HEK293 (cell line): ENCODE measurements at regions not wholly inside any gene's neighbourhood (a gene's known extent, or its start where the extent isn't known, plus 50 kb on each side); places are given as distances from the start of the nearest gene placed in this dataset.
"Not testable (repeated sequence)": the region's sequence is repeated elsewhere in the genome, so short reads cannot be mapped to it uniquely, and the experiment has no call there.

Experiments used
- CTCF ChIA-PET: fragments of 350-600 bp; formaldehyde crosslinking; extraction: SDS; loops from one replicate; lab custom pipeline; 2021; ENCODE audit warnings: antibody characterized with exemption; lab: Yijun Ruan, JAX
- POLR2A ChIA-PET: fragments of 300-600 bp; formaldehyde crosslinking; extraction: SDS; loops from one replicate; lab custom pipeline; 2020; ENCODE audit warnings: antibody characterized with exemption, inconsistent platforms; lab: Yijun Ruan, JAX
- H3K27ac ChIP-seq: fragments of 200-500 bp; sonication (Bioruptor generic); 2 replicates; pipeline ENCODE4 v1.5.1; 2014; ENCODE audit warnings: low read depth, low read length, control low read depth, inconsistent platforms; ENCODE audit errors: extremely low read depth
- H3K36me3 ChIP-seq, 2 experiments: fragments of 200-500 bp in 1 of 2; sonication (Bioruptor generic) in 1 of 2; 1 replicate in 1 of 2; 2 replicates in 1 of 2; pipeline ENCODE4 v1.5.1; 2014 to 2017; ENCODE audit warnings: inconsistent platforms in 2 of 2, low read length in 2 of 2; ENCODE audit not compliant: control insufficient read depth in 2 of 2, insufficient read depth in 1 of 2
- H3K4me1 ChIP-seq: fragments of 200-500 bp; sonication (Bioruptor generic); 2 replicates; pipeline ENCODE4 v1.5.1; 2014; ENCODE audit warnings: mild to moderate bottlenecking, low read length, inconsistent platforms; ENCODE audit not compliant: control insufficient read depth, insufficient read depth
- H3K4me3 ChIP-seq: 2 replicates; pipeline ENCODE4 v1.5.1; 2011; ENCODE audit warnings: low read depth, mild to moderate bottlenecking, control low read depth, low read length, moderate library complexity
- H3K9me3 ChIP-seq: fragments of 200-500 bp; sonication (Bioruptor generic); 2 replicates; pipeline ENCODE4 v1.5.1; 2014; ENCODE audit warnings: low read depth, low read length, inconsistent platforms; ENCODE audit not compliant: control insufficient read depth, insufficient read depth
- HOXD13 ChIP-seq: sonication (generic); formaldehyde crosslinking; IDR thresholded peaks from 2 replicates; pipeline ENCODE4 v1.8.0; 2022; ENCODE audit warnings: missing genetic modification reagents, borderline replicate concordance
- INSM2 ChIP-seq: fragments of 450-650 bp; formaldehyde crosslinking; IDR thresholded peaks from 2 replicates; pipeline ENCODE4 v1.5.1; 2016; ENCODE audit warnings: missing biosample characterization, missing genetic modification characterization
- KLF8 ChIP-seq: fragments of 450-650 bp; formaldehyde crosslinking; IDR thresholded peaks from 2 replicates; pipeline ENCODE4 v1.5.1; 2016; ENCODE audit warnings: missing biosample characterization, missing genetic modification characterization
- KLF9 ChIP-seq: fragments of 450-650 bp; formaldehyde crosslinking; IDR thresholded peaks from 2 replicates; pipeline ENCODE4 v1.5.1; 2016; ENCODE audit warnings: missing biosample characterization, missing genetic modification characterization, low read depth
- SP2 ChIP-seq: fragments of 450-650 bp; formaldehyde crosslinking; IDR thresholded peaks from 2 replicates; pipeline ENCODE4 v1.5.1; 2016; ENCODE audit warnings: missing biosample characterization, missing genetic modification characterization
- WT1 ChIP-seq: fragments of 450-650 bp; formaldehyde crosslinking; IDR thresholded peaks from 2 replicates; pipeline ENCODE4 v1.5.1; 2016; ENCODE audit warnings: missing biosample characterization, missing genetic modification characterization
- ZBTB17 ChIP-seq: fragments of 450-650 bp; formaldehyde crosslinking; IDR thresholded peaks from 2 replicates; pipeline ENCODE4 v1.5.1; 2016; ENCODE audit warnings: missing biosample characterization, missing genetic modification characterization
- ZNF114 ChIP-seq: fragments of 450-650 bp; formaldehyde crosslinking; IDR thresholded peaks from 2 replicates; pipeline ENCODE4 v1.5.0; 2017; ENCODE audit warnings: missing biosample characterization, missing genetic modification characterization
- ZNF132 ChIP-seq: fragments of 450-650 bp; formaldehyde crosslinking; IDR thresholded peaks from 2 replicates; pipeline ENCODE4 v1.5.1; 2017; ENCODE audit warnings: missing biosample characterization, missing genetic modification characterization, borderline replicate concordance
- ZNF157 ChIP-seq: fragments of 450-650 bp; formaldehyde crosslinking; IDR thresholded peaks from 2 replicates; pipeline ENCODE4 v1.5.1; 2016; ENCODE audit warnings: missing biosample characterization, missing genetic modification characterization
- ZNF184 ChIP-seq: fragments of 450-650 bp; IDR thresholded peaks from 2 replicates; pipeline ENCODE4 v1.5.1; 2018; ENCODE audit warnings: missing biosample characterization, mild to moderate bottlenecking, missing genetic modification characterization
- ZNF362 ChIP-seq: fragments of 450-650 bp; formaldehyde crosslinking; IDR thresholded peaks from 2 replicates; pipeline ENCODE4 v1.5.1; 2016; ENCODE audit warnings: missing biosample characterization, missing genetic modification characterization
- ZNF366 ChIP-seq: fragments of 450-650 bp; formaldehyde crosslinking; conservative IDR thresholded peaks from 2 replicates; pipeline ENCODE4 v1.5.1; 2016; ENCODE audit warnings: missing biosample characterization, missing genetic modification characterization
- ZNF423 ChIP-seq: fragments of 450-650 bp; formaldehyde crosslinking; IDR thresholded peaks from 2 replicates; pipeline ENCODE4 v1.5.1; 2016; ENCODE audit warnings: missing biosample characterization, missing genetic modification characterization
- ZNF513 ChIP-seq: fragments of 450-650 bp; IDR thresholded peaks from 2 replicates; pipeline ENCODE4 v1.5.1; 2018; ENCODE audit warnings: missing biosample characterization, missing genetic modification characterization
- ZNF518A ChIP-seq: fragments of 450-650 bp; formaldehyde crosslinking; conservative IDR thresholded peaks from 2 replicates; pipeline ENCODE4 v1.5.1; 2016; ENCODE audit warnings: low read depth, missing biosample characterization, missing genetic modification characterization
- ZNF558 ChIP-seq: fragments of 450-650 bp; formaldehyde crosslinking; IDR thresholded peaks from 2 replicates; pipeline ENCODE4 v1.5.1; 2016; ENCODE audit warnings: missing biosample characterization, missing genetic modification characterization
- ZNF654 ChIP-seq: fragments of 450-650 bp; formaldehyde crosslinking; IDR thresholded peaks from 2 replicates; pipeline ENCODE4 v1.5.1; 2016; ENCODE audit warnings: low read depth, missing biosample characterization, missing genetic modification characterization
- ZNF660 ChIP-seq: fragments of 450-650 bp; IDR thresholded peaks from 2 replicates; pipeline ENCODE4 v1.5.1; 2018; ENCODE audit warnings: missing biosample characterization, mild to moderate bottlenecking, missing genetic modification characterization
- ZNF670 ChIP-seq: fragments of 450-650 bp; formaldehyde crosslinking; IDR thresholded peaks from 2 replicates; pipeline ENCODE4 v1.5.1; 2016; ENCODE audit warnings: missing biosample characterization, missing genetic modification characterization, low read depth
- ZNF701 ChIP-seq: fragments of 450-650 bp; formaldehyde crosslinking; IDR thresholded peaks from 2 replicates; pipeline ENCODE4 v1.5.1; 2016; ENCODE audit warnings: missing biosample characterization, missing genetic modification characterization
- ZNF747 ChIP-seq: fragments of 450-650 bp; formaldehyde crosslinking; IDR thresholded peaks from 2 replicates; pipeline ENCODE4 v1.5.1; 2016; ENCODE audit warnings: missing biosample characterization, missing genetic modification characterization
- ZNF777 ChIP-seq: fragments of 450-650 bp; formaldehyde crosslinking; IDR thresholded peaks from 2 replicates; pipeline ENCODE4 v1.5.1; 2017; ENCODE audit warnings: missing biosample characterization, missing genetic modification characterization, borderline replicate concordance

- TF ChIP-seq ZNF558 (tag by site-specific recombination) (no peak), WT1 (tag by site-specific recombination) (0 out of 2 replicates have a peak, but pooled peaks have one; percentile 51), ZNF518A (tag by site-specific recombination) (no peak), SP2 (tag by site-specific recombination) (no peak), ZNF777 (tag by site-specific recombination) (no peak), ZNF132 (tag by site-specific recombination) (peak; percentile 79; the same call in 1 of the 2 replicates), ZNF366 (tag by site-specific recombination) (no peak), ZNF157 (tag by site-specific recombination) (no peak), ZNF362 (tag by site-specific recombination) (no peak), ZBTB17 (tag by site-specific recombination) (peak; percentile 25; the same call in 1 of the 2 replicates), ZNF670 (tag by site-specific recombination) (no peak), ZNF184 (peak; percentile 83; the same call in 1 of the 2 replicates), ZNF114 (tag by site-specific recombination) (no peak), KLF9 (no peak), ZNF423 (tag by site-specific recombination) (no peak), ZNF701 (tag by site-specific recombination) (no peak), HOXD13 (CRISPR knock-in tag) (no peak), ZNF513 (tag by site-specific recombination) (0 out of 2 replicates have a peak, but pooled peaks have one; percentile 16), INSM2 (tag by site-specific recombination) (peak; percentile 87), KLF8 (tag by site-specific recombination) (no peak), ZNF654 (tag by site-specific recombination) (no peak), ZNF660 (tag by site-specific recombination) (peak; percentile 97), ZNF747 (tag by site-specific recombination) (no peak)
- TF ChIP-seq, all 188 proteins: peak for 36
Observed at GRCh38 chr1:221284028-221284427, 404.8 kb downstream of the HLX start (continued).

GRCh38 chr1:221284991-221285390 lies 405.7 kb downstream of the HLX start:
- H3K4me3 ChIP-seq, H3K27ac ChIP-seq, H3K9me3 ChIP-seq, POLR2A ChIA-PET, H3K36me3 ChIP-seq, H3K4me1 ChIP-seq: not testable (repeated sequence)
- CTCF ChIA-PET = interaction anchor here (0.6 kb wide), 2 partner anchors 29 to 425 kb away, joined by 3 read pairs; no protein-coding TSS in a partner anchor

GRCh38 chr1:221285458-221286210 lies 406.4 kb downstream of the HLX start:
- POLR2A ChIA-PET, H3K9me3 ChIP-seq, H3K4me1 ChIP-seq, H3K4me3 ChIP-seq, H3K27ac ChIP-seq, H3K36me3 ChIP-seq: not testable (repeated sequence)
- CTCF ChIA-PET = interaction anchor here (0.6 kb wide), 2 partner anchors 30 to 149 kb away, joined by 3 to 4 read pairs; no protein-coding TSS in a partner anchor
